Activated CD4-positive, CD25-positive, alpha-beta regulatory T cell treated with anti-CD3 and anti-CD28 coated beads, Interleukin-2, amount 50 U/mL, for 72 hours (primary cell): ENCODE measurements at regions not wholly inside any gene's neighbourhood (a gene's known extent, or its start where the extent isn't known, plus 50 kb on each side); places are given as distances from the start of the nearest gene placed in this dataset.

Experiments used
- DNase-seq: peaks from one replicate; pipeline ENCODE4 v3.0.0; 2021

GRCh38 chr12:47558625-47559345, 147.0 kb downstream of the RPAP3 start:
- DNase-seq: no peak

DNA sequence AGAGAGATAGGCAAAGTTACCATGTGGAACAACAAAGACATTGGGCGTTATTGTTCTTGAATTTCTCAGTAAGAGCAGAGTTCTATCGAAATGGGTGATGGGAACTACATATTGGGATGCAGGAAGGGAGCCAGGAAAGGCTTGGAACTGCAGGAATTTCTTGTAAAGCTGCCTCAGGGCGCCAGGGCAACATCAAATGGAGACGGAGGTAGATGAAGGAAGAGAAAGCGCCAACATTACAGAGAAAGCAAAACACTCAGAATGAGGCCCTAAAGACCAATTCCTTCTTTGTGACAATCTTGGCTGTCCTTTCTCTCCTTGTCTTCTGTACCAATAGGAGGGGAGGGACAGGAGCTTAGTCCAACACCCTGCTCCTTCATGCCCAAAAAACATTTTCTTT, 148.4 kb downstream of the RPAP3 start:
- DNase-seq: no peak

DNA sequence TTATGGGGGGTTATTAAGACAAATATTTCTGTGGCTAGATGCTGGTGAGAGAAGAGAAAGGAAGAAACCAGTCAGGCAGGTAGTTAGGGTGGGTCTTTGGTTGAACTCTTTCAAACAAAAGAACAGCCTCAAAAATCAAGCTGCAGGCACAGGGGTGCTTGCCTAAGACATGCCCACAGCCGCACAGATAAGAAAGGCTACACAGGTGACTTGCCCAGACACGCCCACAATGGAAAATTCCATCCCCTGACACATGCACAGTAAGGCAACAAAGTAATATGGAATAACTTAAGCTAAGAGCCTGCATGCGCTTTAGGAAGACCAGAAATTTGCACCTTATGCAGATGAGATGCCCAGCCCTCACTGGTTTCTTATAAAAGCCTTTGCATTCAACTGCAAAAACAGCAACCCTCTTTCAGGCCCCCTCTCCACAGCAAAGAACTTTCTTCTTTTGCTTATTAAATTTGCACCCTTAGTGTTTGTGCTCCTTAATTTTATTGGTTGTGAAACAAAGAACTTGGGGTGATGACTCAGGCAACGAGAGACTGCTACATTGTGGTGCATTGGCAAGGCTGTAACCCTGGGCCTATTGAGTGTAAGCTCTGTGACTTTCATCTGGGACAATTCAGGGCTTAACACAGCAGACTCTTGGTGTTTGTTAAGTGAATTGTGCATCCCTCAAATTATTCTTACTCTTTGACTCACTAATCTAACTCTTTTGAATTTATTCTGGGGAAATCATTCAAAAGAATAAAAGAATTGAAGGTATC, 149.4 kb downstream of the RPAP3 start:
- DNase-seq: no peak

- no peak for DNase-seq
Observed at GRCh38 chr12:47554046-47554653, 151.7 kb downstream of the RPAP3 start.

DNA sequence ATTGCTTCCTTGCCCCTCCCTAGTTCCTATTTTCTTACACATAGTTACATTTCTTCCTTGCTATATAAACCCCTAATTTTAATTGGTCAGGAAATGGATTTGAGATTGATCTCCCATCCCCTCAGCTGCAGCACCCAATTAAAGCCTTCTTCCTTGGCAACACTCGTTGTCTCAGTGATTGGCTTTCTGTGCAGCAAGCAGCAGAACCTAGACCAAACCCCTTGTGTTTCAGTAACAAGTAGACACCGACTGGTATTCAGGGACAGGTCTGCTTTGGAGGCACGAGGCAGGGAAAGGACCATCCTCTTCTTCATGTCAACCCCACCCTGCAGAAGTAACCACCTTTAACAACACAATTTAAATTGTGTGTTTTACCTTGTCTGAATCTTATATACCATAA, 152.6 kb downstream of the RPAP3 start:
- DNase-seq: no peak

DNA sequence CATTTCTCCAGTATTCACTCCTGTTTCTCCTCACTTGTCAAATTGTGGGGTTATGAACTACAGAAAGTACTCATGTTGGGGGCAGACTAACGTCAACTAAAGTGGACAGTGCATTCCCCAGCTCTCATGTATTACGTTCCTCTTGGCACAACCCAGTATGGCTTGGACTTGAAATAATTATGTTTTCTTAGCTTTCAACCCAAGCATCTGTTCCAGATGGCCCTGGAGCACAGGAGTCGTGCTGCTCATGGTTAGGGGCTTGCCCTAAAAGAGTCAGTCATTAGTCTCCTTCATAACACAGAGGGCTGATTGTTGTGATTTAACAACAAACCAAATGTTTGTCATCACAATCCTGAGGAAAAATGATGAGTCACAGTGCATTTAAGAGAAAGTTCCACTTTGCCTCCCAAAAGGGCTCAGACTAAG, 154.4 kb downstream of the RPAP3 start:
- no peak for DNase-seq

DNA sequence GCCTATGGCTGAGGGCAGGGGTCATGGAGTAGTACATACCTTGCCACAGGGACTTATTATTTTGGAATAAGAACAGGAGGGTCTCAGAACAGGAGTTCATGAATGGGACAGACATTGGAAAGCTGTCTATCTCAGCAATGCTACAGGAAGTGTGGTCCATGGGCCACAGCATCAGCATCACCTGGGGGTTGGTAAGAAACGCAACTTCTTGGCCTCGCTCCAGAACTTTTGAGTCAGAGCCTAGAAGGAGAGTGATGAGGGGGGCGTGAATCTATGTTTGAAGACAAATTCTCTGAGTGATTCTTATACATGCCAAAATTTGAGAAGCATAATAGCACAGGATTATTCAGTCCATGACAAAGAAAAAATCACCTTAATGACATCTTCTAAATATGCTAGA, 156.6 kb downstream of the RPAP3 start:
- no peak for DNase-seq

DNA sequence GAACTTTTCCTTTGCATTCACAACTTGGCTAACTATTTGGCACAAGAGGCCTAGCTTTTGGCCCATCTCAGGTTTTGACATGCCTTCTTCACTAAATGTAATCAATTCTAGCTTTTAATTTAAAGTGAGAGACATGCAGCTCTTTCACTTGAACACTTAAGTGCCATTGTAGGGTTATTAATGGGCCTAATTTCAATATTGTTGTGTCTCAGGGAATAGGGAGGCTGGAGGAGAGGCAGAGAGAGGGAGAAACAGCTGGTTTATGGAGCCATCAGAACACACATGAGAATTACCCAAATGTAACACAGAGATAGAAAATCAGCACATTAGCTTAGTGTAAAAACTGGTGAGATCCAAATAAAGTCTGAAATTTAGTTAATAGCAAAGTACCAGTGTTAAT, 157.4 kb downstream of the RPAP3 start:
- no peak for DNase-seq

DNA sequence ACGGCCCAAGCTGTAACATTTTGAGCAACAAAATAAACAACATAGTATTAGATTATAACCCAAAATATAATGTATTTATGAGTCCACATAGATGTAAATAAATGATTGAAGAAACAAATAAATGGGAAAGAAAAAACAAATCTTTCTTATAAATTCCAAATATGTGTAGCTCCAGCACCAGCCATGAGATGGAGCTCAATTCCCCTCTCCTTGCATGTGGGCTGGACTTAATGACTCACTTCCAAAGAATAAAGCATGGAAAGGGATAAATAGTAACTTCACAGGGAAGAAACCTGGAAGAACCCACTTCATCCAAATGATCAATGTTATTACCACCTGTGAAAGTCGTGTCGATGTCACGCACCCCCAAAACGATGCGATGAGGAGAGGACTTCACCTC, 158.8 kb downstream of the RPAP3 start:
- no peak for DNase-seq

DNA sequence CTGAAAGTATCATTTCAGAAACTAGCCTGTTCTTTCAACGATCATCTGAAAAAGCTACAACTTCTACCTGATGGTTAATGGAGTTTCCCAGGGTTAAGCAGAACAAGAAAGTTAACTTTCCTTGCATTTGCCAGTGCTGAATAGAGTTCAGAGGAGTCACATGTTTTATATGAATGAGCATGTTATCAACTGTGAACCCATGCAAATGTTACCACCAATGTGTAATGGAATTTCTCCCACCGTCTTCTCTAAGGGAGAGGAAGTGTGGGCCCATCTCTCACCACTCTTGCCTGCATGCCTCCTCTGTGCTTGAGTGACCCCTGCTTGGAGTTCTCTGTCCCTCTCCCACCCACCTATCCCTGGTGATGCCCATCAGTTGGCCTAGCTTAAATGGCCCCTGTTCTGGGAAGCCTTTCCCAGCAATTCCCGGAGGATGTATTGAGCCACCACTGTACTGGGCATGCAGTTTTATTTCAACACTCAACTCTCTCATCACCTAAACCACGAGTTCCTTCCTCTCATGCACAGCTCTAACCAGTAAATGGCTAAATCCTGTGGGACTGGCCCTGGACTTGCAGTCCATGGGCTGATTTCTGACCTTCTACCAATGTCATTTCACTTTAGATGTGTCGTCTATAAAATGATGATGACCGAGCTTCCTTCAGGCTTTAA, 159.8 kb downstream of the RPAP3 start:
- no peak for DNase-seq

DNA sequence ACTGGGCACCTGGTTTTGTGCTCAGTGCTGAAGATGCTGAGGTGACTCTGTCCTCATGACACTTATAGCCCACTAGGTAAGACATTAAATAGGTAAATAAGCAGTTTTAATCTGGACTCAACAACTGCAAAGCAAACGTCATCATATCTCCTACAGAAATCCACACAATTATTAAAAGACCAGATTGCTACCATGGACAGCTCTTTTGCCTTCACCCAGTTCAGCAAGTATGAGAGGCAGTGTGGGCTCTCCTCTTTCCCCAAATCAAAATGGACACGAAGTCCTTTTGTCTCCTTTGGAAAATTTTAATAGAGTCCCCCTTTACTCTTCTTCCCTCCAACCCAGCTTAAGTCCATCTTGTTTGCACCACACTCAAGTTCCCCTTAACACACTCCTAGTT, 171.1 kb downstream of the RPAP3 start:
- DNase-seq: no peak

GRCh38 chr12:47530050-47530449, 175.8 kb downstream of the RPAP3 start:
- DNase-seq: no peak

- DNase-seq: no peak
Observed at GRCh38 chr12:47527816-47528215, 178.0 kb downstream of the RPAP3 start.

DNA sequence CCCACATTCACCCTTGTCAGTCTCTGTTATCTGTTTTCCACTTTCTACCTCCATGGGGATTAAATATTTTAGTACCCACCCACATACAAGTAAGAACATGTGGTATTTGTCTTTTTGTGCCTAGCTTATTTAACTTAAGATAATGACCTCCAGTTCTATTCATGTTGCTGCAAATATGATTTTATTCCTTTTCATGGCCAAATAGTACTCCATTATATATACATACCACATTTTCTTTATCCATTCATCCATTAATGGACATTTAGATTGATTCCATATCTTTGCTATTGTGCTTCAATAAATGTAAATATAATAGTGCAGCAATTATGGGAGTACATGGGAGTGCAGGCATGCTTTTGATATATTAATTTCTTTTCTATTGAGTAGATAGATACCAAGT, 185.8 kb downstream of the RPAP3 start:
- DNase-seq: no peak

- no peak for DNase-seq
Observed at GRCh38 chr12:47517122-47517521, 188.7 kb downstream of the RPAP3 start.

GRCh38 chr12:47509398-47509851, 196.4 kb downstream of the RPAP3 start:
- DNase-seq: no peak

GRCh38 chr12:47507221-47507620, 198.6 kb downstream of the RPAP3 start:
- no peak for DNase-seq

DNA sequence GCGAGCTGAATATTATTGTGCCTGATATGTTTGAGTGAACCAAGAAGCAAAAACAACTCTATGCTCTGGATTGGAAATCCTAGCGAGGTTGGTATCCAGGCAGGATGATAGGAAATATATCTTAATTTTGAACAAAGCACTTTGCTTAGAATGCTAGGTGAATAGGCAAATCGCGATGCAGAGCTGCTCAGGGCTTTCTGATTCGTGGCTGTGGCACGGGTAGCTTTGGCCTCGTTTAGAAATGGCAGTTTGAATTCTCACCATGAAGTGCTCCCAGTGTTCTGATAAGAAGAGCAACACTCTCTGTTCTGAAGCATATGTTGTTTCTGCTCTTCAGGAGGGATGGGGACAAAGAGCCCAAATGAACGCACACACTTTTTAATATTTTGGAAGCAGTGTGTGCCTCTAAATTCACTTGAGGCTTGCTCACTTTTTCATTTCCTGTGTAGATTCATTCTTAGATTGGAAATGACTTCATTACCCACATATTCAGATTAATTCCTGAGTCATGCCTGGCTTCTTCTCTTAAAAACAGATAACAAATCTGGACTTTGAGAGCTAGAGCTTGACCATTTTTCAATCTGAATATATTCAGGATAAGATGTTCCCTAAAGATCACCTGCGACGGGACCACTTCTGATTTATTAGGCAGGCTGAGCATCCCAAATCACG, 200.9 kb downstream of the RPAP3 start:
- DNase-seq: no peak

DNA sequence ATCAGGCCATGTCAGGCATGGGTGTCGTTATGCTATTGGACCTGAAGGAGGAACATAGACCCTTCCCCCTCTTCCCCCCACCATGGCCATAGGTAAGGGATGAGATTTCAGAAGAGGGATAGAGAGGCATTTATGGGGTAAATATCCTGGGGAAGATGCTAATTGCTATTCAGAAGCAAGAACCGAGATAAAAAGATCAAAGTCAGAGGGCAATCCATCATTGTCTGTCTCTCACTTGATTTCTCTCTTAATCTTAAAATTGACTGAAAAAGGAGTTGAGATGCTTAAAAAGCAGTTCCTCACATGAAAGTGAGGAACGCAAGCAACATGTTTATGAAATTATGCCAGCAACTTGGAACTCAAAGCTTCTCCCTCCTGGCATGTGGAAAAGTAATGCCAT, 212.0 kb downstream of the RPAP3 start:
- no peak for DNase-seq

DNA sequence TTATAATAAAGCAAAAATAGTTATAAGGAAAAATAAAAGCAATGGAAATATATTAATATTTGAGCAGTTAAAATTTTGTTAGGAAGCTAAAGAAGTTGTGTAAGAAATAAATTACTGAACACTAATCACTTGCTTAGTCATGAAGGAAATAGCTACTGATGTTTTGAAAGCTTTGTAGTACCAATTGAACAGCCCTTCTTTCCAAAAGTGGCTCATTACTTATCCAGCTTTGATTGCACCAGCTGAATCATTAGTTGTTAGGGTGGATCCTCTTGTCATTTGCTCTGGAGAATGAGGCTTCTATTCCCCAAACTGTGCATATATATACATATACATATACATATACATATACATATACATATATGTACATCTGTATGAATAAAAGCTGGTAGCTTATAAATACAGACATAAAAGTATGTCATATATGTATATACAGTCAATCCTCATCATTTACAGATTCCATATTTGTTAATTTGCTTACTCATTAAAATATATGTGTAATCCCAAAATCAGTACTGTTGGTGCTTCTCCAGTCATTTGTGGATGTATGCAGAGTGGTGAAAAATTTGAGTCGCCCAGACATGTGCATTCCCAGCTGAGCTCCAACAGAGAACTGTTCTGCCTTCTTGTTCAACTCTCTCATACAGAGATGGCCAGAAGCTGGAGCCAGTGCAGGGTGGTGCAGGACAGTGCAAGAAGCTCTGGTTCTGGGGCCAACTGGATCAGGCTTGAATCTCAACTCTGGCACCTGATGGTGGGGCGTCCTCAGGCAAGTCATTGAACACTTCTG, 214.1 kb downstream of the RPAP3 start:
- DNase-seq: no peak

DNA sequence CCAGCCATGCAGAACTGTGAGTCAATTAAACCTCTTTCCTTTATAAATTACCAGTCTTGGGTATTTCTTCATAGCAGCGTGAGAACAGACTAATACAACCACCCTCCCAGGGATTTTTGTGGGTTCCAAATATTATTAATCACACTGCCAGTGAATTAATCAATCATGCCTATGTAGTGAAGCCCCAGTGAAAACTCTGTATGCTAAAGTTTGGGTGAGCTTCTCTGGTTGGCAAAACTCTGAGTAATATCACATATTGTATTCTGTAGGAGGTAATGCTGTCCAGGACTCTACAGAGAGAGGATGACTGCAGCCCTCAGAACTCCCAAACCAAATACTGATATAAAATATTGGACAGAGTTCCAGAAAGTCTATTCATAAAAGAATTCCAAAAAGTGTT, 216.9 kb downstream of the RPAP3 start:
- DNase-seq: no peak

DNA sequence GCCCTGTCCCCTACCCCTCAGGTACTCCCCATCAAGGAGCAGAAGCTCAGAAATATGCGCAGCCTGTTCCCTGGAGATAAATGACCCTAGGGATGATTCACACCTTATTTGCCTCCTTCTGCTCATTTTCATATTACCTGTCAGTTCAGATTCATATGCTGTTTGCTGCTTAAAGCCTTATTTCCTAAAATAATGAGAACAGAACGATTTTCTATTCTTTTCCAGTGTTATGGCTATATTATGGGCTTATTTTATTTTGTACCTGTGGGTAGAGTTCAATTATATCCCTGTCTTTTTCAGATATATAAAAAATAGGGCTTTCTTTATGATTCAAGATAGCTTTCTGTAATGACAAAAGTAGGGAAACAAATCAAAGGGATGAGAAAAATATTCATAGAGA, 224.8 kb downstream of the RPAP3 start:
- DNase-seq: no peak
